GM19025 (cell line): ENCODE measurements at regions not wholly inside any gene's neighbourhood (a gene's known extent, or its start where the extent isn't known, plus 50 kb on each side); places are given as distances from the start of the nearest gene placed in this dataset.

Experiments used
- ATAC-seq: cut with Tn5 transposase; IDR thresholded peaks from one replicate; pipeline ENCODE4 v1.9.1; 2021; ENCODE audit warnings: mild to moderate bottlenecking, low read depth, moderate library complexity; ENCODE audit not compliant: unreplicated experiment

GRCh38 chr2:176820371-176820932, 392.1 kb upstream of the HNRNPA3 start:
- no peak for ATAC-seq

GRCh38 chr2:176821350-176821749, 391.2 kb upstream of the HNRNPA3 start:
- ATAC-seq, result no peak

- ATAC-seq, result no peak
Measured at GRCh38 chr2:176822060-176822459, 390.5 kb upstream of the HNRNPA3 start.

- no peak for ATAC-seq
Measured at GRCh38 chr2:176826356-176826755, 386.2 kb upstream of the HNRNPA3 start.

- no peak for ATAC-seq
Measured at GRCh38 chr2:176826984-176827668, 385.5 kb upstream of the HNRNPA3 start.

GRCh38 chr2:176830362-176830761, 382.2 kb upstream of the HNRNPA3 start:
- ATAC-seq, result no peak

GRCh38 chr2:176832086-176832485, 380.5 kb upstream of the HNRNPA3 start:
- ATAC-seq, result no peak

GRCh38 chr2:176833671-176834070, 378.9 kb upstream of the HNRNPA3 start:
- ATAC-seq, result no peak

GRCh38 chr2:176834226-176834625, 378.4 kb upstream of the HNRNPA3 start:
- ATAC-seq, result no peak

- no peak for ATAC-seq
Measured at GRCh38 chr2:176843208-176843607, 369.4 kb upstream of the HNRNPA3 start.

- ATAC-seq, result no peak
Measured at GRCh38 chr2:176844461-176844860, 368.1 kb upstream of the HNRNPA3 start.

GRCh38 chr2:176845718-176846117, 366.9 kb upstream of the HNRNPA3 start:
- ATAC-seq, result no peak

GRCh38 chr2:176847575-176847974, 365.0 kb upstream of the HNRNPA3 start:
- no peak for ATAC-seq

- no peak for ATAC-seq
Measured at GRCh38 chr2:176848844-176849243, 363.8 kb upstream of the HNRNPA3 start.

- ATAC-seq, result no peak
Measured at GRCh38 chr2:176851200-176851888, 361.2 kb upstream of the HNRNPA3 start.

GRCh38 chr2:176851889-176852483, 360.6 kb upstream of the HNRNPA3 start:
- ATAC-seq, result no peak

- no peak for ATAC-seq
Measured at GRCh38 chr2:176852667-176853066, 359.9 kb upstream of the HNRNPA3 start.

GRCh38 chr2:176854062-176854461, 358.5 kb upstream of the HNRNPA3 start:
- no peak for ATAC-seq

- no peak for ATAC-seq
Measured at GRCh38 chr2:176854878-176855277, 357.7 kb upstream of the HNRNPA3 start.

GRCh38 chr2:176856683-176857082, 355.9 kb upstream of the HNRNPA3 start:
- no peak for ATAC-seq

- ATAC-seq, result no peak
Measured at GRCh38 chr2:176865336-176865735, 347.3 kb upstream of the HNRNPA3 start.
